NB4 (cell line): ENCODE measurements at regions not wholly inside any gene's neighbourhood (a gene's known extent, or its start where the extent isn't known, plus 50 kb on each side); places are given as distances from the start of the nearest gene placed in this dataset.

Experiments used
- DNase-seq: peaks from one replicate; pipeline ENCODE4 v3.0.0; 2010; ENCODE audit warnings: low read depth
- H3K4me3 ChIP-seq: one replicate; pipeline ENCODE4 v1.5.1; 2011; ENCODE audit warnings: mild to moderate bottlenecking, low read depth, low read length, moderate library complexity
- MAX ChIP-seq: IDR thresholded peaks from 2 replicates; pipeline ENCODE4 v1.6.1; 2011; ENCODE audit warnings: low read depth, low read length
- MYC ChIP-seq: IDR thresholded peaks from 2 replicates; pipeline ENCODE4 v1.6.1; 2011; ENCODE audit warnings: low read depth, low read length
- POLR2A ChIP-seq: IDR thresholded peaks from 2 replicates; pipeline ENCODE4 v1.6.1; 2011; ENCODE audit warnings: mild to moderate bottlenecking; ENCODE audit not compliant: insufficient read length; ENCODE audit errors: extremely low read depth
- TF ChIP-seq, protein P1 (sequence below): IDR thresholded peaks from one replicate; pipeline ENCODE4 v1.5.1; 2012; ENCODE audit warnings: low read depth, low read length

- DNase-seq: no peak
- H3K4me3 ChIP-seq: no peak overlapping the region
- TF ChIP-seq, protein P1, sequence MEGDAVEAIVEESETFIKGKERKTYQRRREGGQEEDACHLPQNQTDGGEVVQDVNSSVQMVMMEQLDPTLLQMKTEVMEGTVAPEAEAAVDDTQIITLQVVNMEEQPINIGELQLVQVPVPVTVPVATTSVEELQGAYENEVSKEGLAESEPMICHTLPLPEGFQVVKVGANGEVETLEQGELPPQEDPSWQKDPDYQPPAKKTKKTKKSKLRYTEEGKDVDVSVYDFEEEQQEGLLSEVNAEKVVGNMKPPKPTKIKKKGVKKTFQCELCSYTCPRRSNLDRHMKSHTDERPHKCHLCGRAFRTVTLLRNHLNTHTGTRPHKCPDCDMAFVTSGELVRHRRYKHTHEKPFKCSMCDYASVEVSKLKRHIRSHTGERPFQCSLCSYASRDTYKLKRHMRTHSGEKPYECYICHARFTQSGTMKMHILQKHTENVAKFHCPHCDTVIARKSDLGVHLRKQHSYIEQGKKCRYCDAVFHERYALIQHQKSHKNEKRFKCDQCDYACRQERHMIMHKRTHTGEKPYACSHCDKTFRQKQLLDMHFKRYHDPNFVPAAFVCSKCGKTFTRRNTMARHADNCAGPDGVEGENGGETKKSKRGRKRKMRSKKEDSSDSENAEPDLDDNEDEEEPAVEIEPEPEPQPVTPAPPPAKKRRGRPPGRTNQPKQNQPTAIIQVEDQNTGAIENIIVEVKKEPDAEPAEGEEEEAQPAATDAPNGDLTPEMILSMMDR: no peak
- TF ChIP-seq MYC (no peak), MAX (no peak), POLR2A (no peak)
Measured at GRCh38 chr18:28974504-28974903, 797.6 kb upstream of the CDH2 start.

- DNase-seq: no peak
- TF ChIP-seq POLR2A: no peak
- TF ChIP-seq MYC: no peak
- TF ChIP-seq, protein P1: no peak
- no peak for TF ChIP-seq MAX
- no peak overlapping the region for H3K4me3 ChIP-seq
Measured at GRCh38 chr18:28973324-28973723, 796.4 kb upstream of the CDH2 start.

GRCh38 chr18:28972333-28972907 lies 795.5 kb upstream of the CDH2 start:
- TF ChIP-seq MYC (no peak), POLR2A (no peak), MAX (no peak)
- TF ChIP-seq, protein P1: no peak
- no peak for DNase-seq

GRCh38 chr18:28963481-28963880 lies 786.6 kb upstream of the CDH2 start:
- TF ChIP-seq MAX (no peak), MYC (no peak), POLR2A (no peak)
- TF ChIP-seq, protein P1: no peak
- no peak overlapping the region for H3K4me3 ChIP-seq
- no peak for DNase-seq

More at GRCh38 chr18:28972333-28972907, 795.5 kb upstream of the CDH2 start:
- H3K4me3 ChIP-seq: no peak overlapping the region

DNA sequence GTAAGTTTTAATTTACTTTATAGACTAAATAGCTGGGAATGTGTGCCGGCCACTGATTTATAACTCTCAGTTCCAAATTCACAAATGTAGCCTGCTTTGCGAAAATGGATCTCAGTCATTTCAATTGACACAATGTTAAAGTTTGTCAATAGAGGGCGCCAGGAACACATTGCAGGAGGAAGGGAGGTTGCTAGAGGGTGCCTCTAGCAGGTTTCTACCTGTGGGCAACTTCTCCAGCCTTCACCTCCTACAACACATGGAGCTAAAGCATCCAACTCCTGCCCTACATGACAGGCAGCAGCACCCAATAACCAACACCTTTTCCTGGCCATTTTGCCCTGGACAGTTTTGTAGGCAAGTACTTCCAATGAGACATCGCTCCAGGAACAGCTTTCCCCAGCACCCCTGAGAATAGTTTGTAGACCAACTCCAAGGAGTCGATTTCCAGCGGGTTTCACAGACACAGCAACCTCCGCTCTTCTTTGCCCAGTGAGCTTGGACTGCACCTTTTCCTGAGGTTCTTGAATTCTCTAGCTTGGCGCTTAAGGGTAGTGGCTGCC lies 784.8 kb upstream of the CDH2 start:
- TF ChIP-seq, protein P1: peak; percentile 53
- TF ChIP-seq POLR2A: no peak
- no peak overlapping the region for H3K4me3 ChIP-seq
- DNase-seq: peak; percentile 38
